Smooth muscle cell of the brain vasculature (primary cell): ENCODE measurements at regions not wholly inside any gene's neighbourhood (a gene's known extent, or its start where the extent isn't known, plus 50 kb on each side); places are given as distances from the start of the nearest gene placed in this dataset.

ENCODE experiments used
- DNase-seq: peaks from one replicate; pipeline ENCODE4 v3.0.0-alpha.2; 2012; ENCODE audit warnings: low read depth, low spot score

DNA sequence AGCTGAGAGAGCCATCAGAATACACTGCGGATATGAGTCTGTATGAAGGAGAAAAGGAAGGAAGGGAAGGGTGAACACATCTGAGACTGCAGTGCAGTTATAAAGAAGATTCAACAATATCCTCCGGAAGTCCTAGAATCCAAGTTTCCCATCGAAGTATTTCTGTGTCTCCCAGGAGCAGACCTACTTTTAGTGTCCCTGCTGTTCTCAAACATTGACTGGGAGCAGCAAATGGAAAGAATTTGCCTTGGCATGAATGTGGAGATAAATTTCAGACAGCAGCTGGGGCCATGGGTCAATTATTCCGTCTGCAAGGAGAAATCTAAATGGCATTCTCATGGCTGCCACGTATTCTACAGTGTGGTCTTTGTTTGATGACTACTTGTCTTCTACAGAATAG, 478.1 kb upstream of the SMC2 start:
- DNase-seq: no peak

GRCh38 chr9:103617046-103617445, 477.1 kb upstream of the SMC2 start:
- DNase-seq: no peak

GRCh38 chr9:103625161-103625804, 468.8 kb upstream of the SMC2 start:
- no peak for DNase-seq

- DNase-seq: no peak
These were observed 466.4 kb upstream of the SMC2 start for GRCh38 chr9:103627731-103628130.

DNA sequence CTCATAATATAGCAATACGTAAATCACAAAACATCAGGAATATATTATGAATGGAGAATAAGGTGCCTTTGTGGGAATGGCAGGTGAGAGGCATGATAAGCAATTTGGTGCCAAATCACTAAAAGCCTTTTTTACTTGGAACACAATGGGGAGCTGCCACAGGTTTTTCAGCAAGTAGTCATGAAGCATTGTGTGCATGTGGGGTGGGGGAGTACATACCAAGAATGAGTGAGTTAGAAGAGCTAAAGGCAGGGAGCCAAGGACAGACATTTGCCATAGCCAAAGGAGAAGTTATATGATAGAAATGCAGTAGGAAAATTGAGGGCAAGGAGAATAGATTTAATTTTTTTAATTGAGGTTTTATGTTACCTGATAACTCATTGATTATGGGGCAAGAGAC, 445.0 kb upstream of the SMC2 start:
- no peak for DNase-seq

- DNase-seq: no peak
These were observed 436.0 kb upstream of the SMC2 start for GRCh38 chr9:103658156-103658555.

- DNase-seq: no peak
These were observed 433.3 kb upstream of the SMC2 start for GRCh38 chr9:103660830-103661229.

- no peak for DNase-seq
These were observed 432.4 kb upstream of the SMC2 start for GRCh38 chr9:103661663-103662062.

GRCh38 chr9:103669296-103669695, 424.8 kb upstream of the SMC2 start:
- no peak for DNase-seq

GRCh38 chr9:103674271-103674670, 419.8 kb upstream of the SMC2 start:
- DNase-seq: no peak

DNA sequence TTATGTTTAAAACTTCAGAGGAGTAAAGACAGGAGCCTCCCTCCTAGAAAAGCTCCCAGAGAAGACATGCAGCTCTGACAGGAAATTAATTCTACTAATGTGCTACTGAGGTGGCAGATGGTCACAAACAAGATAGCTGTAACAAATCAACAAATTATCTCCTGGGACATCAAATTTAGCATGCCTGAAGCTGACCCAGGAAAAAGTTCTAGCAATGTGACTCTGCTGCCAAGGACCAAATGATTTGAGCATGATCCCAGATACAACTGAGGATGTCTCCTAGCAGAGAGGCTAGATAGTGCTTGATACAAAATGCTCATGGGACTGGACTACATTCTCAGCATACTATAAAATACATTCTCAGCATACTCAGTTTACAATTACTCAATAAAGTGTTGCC, 413.5 kb upstream of the SMC2 start:
- DNase-seq: no peak

- DNase-seq: no peak
These were observed 412.7 kb upstream of the SMC2 start for GRCh38 chr9:103681435-103681834.

GRCh38 chr9:103700195-103700962, 393.7 kb upstream of the SMC2 start:
- DNase-seq: no peak

- no peak for DNase-seq
These were observed 391.5 kb upstream of the SMC2 start for GRCh38 chr9:103702572-103702971.

DNA sequence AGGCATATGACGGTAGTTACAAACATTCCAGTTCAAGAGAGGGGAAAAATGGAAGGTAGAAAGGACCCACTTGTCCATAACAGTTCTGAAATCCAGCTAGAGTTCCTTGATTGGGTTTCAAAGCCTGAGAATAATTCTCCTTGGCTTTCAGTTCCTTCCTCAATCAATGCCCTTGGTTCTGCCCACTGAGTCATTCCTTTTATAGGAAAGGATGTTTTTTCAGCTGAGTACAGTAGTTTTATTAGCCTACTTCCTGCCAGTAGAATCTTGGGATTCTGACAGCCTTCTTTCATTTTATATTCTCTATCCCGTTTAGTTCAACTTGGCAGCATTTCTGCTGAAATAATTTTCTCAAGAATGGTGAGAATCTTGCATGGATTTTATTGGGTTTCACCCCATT, 386.9 kb upstream of the SMC2 start:
- no peak for DNase-seq

- no peak for DNase-seq
These were observed 384.7 kb upstream of the SMC2 start for GRCh38 chr9:103709366-103709765.

DNA sequence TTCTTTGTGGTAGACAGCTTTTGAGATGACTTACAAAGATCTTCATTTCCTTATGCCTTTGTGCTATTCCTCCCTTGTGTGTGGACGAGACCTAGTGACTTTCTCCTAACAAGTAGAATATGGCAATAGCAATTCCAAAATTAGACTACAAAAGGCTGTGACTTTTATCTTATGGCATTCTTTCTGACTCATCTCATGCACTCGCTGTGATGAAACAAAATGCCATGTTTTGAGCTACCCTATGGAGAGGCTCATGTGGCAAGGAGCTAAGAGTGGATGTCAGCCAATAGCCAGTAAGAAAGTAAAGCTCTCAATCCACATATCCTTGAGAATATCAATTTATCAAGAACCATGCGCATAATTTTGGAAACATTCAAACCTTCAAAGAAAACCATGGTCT, 380.5 kb upstream of the SMC2 start:
- DNase-seq: no peak

- no peak for DNase-seq
These were observed 379.1 kb upstream of the SMC2 start for GRCh38 chr9:103714992-103715391.

DNA sequence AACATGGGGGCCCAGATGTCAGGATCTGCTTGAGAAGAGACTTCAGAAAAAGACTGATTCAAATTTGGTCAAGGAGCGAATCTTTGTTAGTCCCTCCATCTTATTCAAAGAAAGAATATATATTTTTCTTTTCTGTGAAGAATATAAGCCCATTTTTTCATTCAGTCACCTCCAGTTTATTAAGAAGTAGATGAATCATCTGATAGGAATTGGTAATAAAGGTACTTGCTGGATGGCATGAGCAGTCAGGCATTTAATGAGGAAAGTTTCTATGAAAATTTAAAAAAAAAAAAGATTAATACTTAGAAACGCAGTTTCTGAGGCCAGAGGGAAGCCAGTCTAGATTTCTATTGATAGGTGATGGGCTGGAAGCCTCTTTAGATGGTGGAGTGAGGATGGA, 373.1 kb upstream of the SMC2 start:
- no peak for DNase-seq

GRCh38 chr9:103730866-103731265, 363.2 kb upstream of the SMC2 start:
- no peak for DNase-seq

- DNase-seq: no peak
These were observed 362.6 kb upstream of the SMC2 start for GRCh38 chr9:103731541-103731940.

DNA sequence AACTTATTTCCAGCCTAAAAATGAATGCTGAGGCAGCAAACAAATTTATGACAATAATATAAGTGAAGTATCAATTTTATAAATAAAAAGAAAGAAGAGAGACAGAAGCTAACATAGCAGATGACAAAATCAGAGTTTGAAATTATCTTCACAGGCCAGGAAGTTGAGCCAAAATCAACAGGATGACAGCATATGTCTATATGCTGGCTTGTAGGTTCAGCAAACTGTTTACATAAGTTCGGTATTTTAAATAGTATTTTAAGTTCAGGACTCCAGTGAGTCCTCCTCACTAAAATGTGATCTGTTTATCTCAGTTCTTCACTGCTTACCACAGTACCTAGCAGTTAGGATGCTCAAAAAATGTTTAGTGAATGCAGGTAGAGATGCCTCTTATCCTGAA, 359.6 kb upstream of the SMC2 start:
- DNase-seq: no peak

GRCh38 chr9:103755441-103755840, 338.7 kb upstream of the SMC2 start:
- no peak for DNase-seq

GRCh38 chr9:103755986-103756385, 338.1 kb upstream of the SMC2 start:
- no peak for DNase-seq
